Gastroesophageal sphincter (tissue), 4 donors: ENCODE measurements at regions not wholly inside any gene's neighbourhood (a gene's known extent, or its start where the extent isn't known, plus 50 kb on each side); places are given as distances from the start of the nearest gene placed in this dataset.

ENCODE experiments used
- ATAC-seq: fragments of 150-250 bp; one replicate; pipeline ENCODE4 v1.9.1; 2016; ENCODE audit warnings: mild to moderate bottlenecking, moderate library complexity
- H3K27ac ChIP-seq, 4 donors: fragments of 200-600 bp; sonication (generic) in 3 of 4; 1 replicate in 3 of 4; 2 replicates in 1 of 4; pipeline ENCODE4 v1.5.1; 2016 to 2019
- H3K27me3 ChIP-seq: fragments of 200-600 bp; sonication (generic); one replicate; pipeline ENCODE4 v1.5.1; 2019
- H3K36me3 ChIP-seq, 2 donors: fragments of 200-600 bp; sonication (generic); one replicate each; pipeline ENCODE4 v1.5.1; 2019; ENCODE audit warnings: control low read depth in 1 of 2
- H3K4me1 ChIP-seq, 3 donors: fragments of 200-600 bp; sonication (generic); 1 replicate in 2 of 3; 2 replicates in 1 of 3; pipeline ENCODE4 v1.5.1; 2016 to 2019; ENCODE audit warnings: control low read depth in 2 of 3
- H3K4me3 ChIP-seq, 2 donors: fragments of 200-600 bp; sonication (generic); one replicate each; pipeline ENCODE4 v1.5.1; 2019; ENCODE audit warnings: mild to moderate bottlenecking in 1 of 2, moderate library complexity in 1 of 2
- H3K9me3 ChIP-seq, 3 donors: fragments of 200-600 bp; sonication (generic); one replicate each; pipeline ENCODE4 v1.5.1; 2017 to 2019; ENCODE audit warnings: control low read depth in 2 of 3
- CTCF ChIP-seq, 4 experiments: fragments of 200-600 bp in 2 of 4; fragments of 450-650 bp in 2 of 4; sonication (generic) in 1 of 4; IDR thresholded peaks; one replicate each; pipeline ENCODE4 v1.5.1; 2017 to 2019; ENCODE audit warnings: antibody characterized with exemption in 4 of 4, mild to moderate bottlenecking in 2 of 4, moderate library complexity in 2 of 4
- EP300 ChIP-seq: sonication (generic); formaldehyde crosslinking; IDR thresholded peaks from one replicate; pipeline ENCODE4 v1.6.1; 2017; ENCODE audit warnings: antibody characterized with exemption, mild to moderate bottlenecking
- POLR2A ChIP-seq, 2 donors: fragments of 450-650 bp; IDR thresholded peaks; one replicate each; pipeline ENCODE4 v1.6.1; 2017; ENCODE audit warnings: antibody characterized with exemption in 2 of 2, mild to moderate bottlenecking in 2 of 2, moderate library complexity in 1 of 2
- POLR2AphosphoS5 ChIP-seq: sonication (generic); formaldehyde crosslinking; IDR thresholded peaks from one replicate; pipeline ENCODE4 v1.6.1; 2017; ENCODE audit warnings: antibody characterized with exemption
- WGBS, 2 donors: methylation state at CpG; one replicate each; pipeline ENCODE4 v1.1.5; 2018; ENCODE audit warnings: low coverage in 1 of 2; 5-methylcytosine and 5-hydroxymethylcytosine counted together

GRCh38 chr5:61816585-61817450 is 484.8 kb downstream of the ZSWIM6 start:
- 40 to 46% methylated on average over 11 of the region's 11 CpGs for WGBS, 2 donors
- Histone ChIP-seq H3K9me3 (no peaks in the 10 kb centered on the region), H3K4me1 (peaks cover 0 to 13% (median 0%) of the 10 kb centered on the region in 3 donors), H3K27ac (no peak overlapping the region), H3K36me3 (no peaks in the 10 kb centered on the region), H3K4me3 (no peak overlapping the region), H3K27me3 (no peaks in the 10 kb centered on the region)
- no peak for ATAC-seq
- TF ChIP-seq CTCF (IDR thresholded peaks at IDR 0.05) (no peak), EP300 (no peak), POLR2A (IDR thresholded peaks at IDR 0.05) (no peak), POLR2AphosphoS5 (no peak)

- 15 to 22% methylated on average over 7 of the region's 7 CpGs for WGBS, 2 donors
- no peaks in the 10 kb centered on the region for H3K27me3 ChIP-seq
- peak; percentile 13 to 62 (median 38) for TF ChIP-seq CTCF (IDR thresholded peaks at IDR 0.05)
- TF ChIP-seq POLR2AphosphoS5, result no peak
Observed at GRCh38 chr5:61817472-61818326, 485.6 kb downstream of the ZSWIM6 start.

GRCh38 chr5:61820836-61821235 is 485.2 kb upstream of the KIF2A start:
- H3K4me3 ChIP-seq, result no peak overlapping the region
- 78 to 86% methylated on average over 2 to 4 of the region's 4 CpGs for WGBS, 2 donors
- H3K4me1 ChIP-seq, result peaks cover 0 to 13% (median 0%) of the 10 kb centered on the region in 3 donors
- H3K27ac ChIP-seq, result no peak overlapping the region
- no peaks in the 10 kb centered on the region for H3K27me3 ChIP-seq
- TF ChIP-seq CTCF (IDR thresholded peaks at IDR 0.05), result no peak
- TF ChIP-seq POLR2AphosphoS5, result no peak
- TF ChIP-seq EP300, result no peak
- no peak for TF ChIP-seq POLR2A (IDR thresholded peaks at IDR 0.05)
- no peaks in the 10 kb centered on the region for H3K9me3 ChIP-seq
- H3K36me3 ChIP-seq, result no peaks in the 10 kb centered on the region
- no peak for ATAC-seq

More at GRCh38 chr5:61817472-61818326, 485.6 kb downstream of the ZSWIM6 start:
- H3K4me1 ChIP-seq, result peaks cover 0 to 13% (median 0%) of the 10 kb centered on the region in 3 donors
- no peaks in the 10 kb centered on the region for H3K9me3 ChIP-seq
- ATAC-seq, result no peak
- H3K4me3 ChIP-seq, result no peak overlapping the region
- no peaks in the 10 kb centered on the region for H3K36me3 ChIP-seq
- no peak overlapping the region for H3K27ac ChIP-seq

- Histone ChIP-seq H3K4me1 (peaks cover 0 to 13% (median 0%) of the 10 kb centered on the region in 3 donors), H3K9me3 (no peaks in the 10 kb centered on the region), H3K27ac (no peak overlapping the region), H3K27me3 (no peaks in the 10 kb centered on the region), H3K36me3 (no peaks in the 10 kb centered on the region), H3K4me3 (no peak overlapping the region)
- 60 to 71% methylated on average over 1 to 2 of the region's 2 CpGs for WGBS, 2 donors
- no peak for TF ChIP-seq EP300
- TF ChIP-seq POLR2AphosphoS5, result no peak
- TF ChIP-seq CTCF (IDR thresholded peaks at IDR 0.05), result no peak
- no peak for TF ChIP-seq POLR2A (IDR thresholded peaks at IDR 0.05)
- no peak for ATAC-seq
Observed at GRCh38 chr5:61821561-61821960, 484.4 kb upstream of the KIF2A start.
